OCI-LY3 (cell line): ENCODE measurements at regions not wholly inside any gene's neighbourhood (a gene's known extent, or its start where the extent isn't known, plus 50 kb on each side); places are given as distances from the start of the nearest gene placed in this dataset.

ENCODE experiments used
- H2AFZ ChIP-seq: fragments of 200-600, 300-600 bp; shearing (Covaris generic); 2 replicates; pipeline ENCODE4 v1.6.0; 2014; ENCODE audit warnings: antibody characterized with exemption, low read depth, low read length
- H3K27ac ChIP-seq: fragments of 200-600, 300-600 bp; sonication (generic); 2 replicates; pipeline ENCODE4 v1.5.1; 2014; ENCODE audit warnings: mild to moderate bottlenecking, low read length, moderate library complexity, mixed read lengths
- H3K27me3 ChIP-seq: fragments of 200-600, 300-600 bp; sonication (generic); 2 replicates; pipeline ENCODE4 v1.6.1; 2014; ENCODE audit warnings: low read depth, low read length, mixed read lengths
- H3K36me3 ChIP-seq: fragments of 200-600, 300-600 bp; sonication (generic); replicated peaks from 2 replicates; pipeline ENCODE3; 2014; ENCODE audit warnings: low read depth, low read length, mixed read lengths
- H3K4me1 ChIP-seq: fragments of 300-600, 200-600 bp; sonication (generic); 2 replicates; pipeline ENCODE4 v1.6.1; 2014; ENCODE audit warnings: low read length, mixed read lengths
- H3K4me2 ChIP-seq: fragments of 200-600, 300-600 bp; sonication (generic); 2 replicates; pipeline ENCODE4 v1.6.1; 2014; ENCODE audit warnings: low read length, mixed read lengths
- H3K4me3 ChIP-seq: fragments of 300-600, 200-600 bp; sonication (generic); 2 replicates; pipeline ENCODE4 v1.5.1; 2014; ENCODE audit warnings: antibody characterized with exemption, mild to moderate bottlenecking, low read length, moderate library complexity
- H3K79me2 ChIP-seq: fragments of 300-600, 200-600 bp; shearing (Covaris generic); 2 replicates; pipeline ENCODE4 v1.6.1; 2014; ENCODE audit warnings: mild to moderate bottlenecking, low read length, mixed read lengths
- H3K9ac ChIP-seq: fragments of 300-600, 200-600 bp; shearing (Covaris generic); 2 replicates; pipeline ENCODE4 v1.6.0; 2014; ENCODE audit warnings: mild to moderate bottlenecking, low read length, moderate library complexity
- H3K9me3 ChIP-seq: fragments of 200-600, 300-600 bp; shearing (Covaris generic); 2 replicates; pipeline ENCODE4 v1.6.1; 2014; ENCODE audit warnings: low read length, mixed read lengths; ENCODE audit not compliant: insufficient read depth
- H4K20me1 ChIP-seq: fragments of 200-600, 300-600 bp; sonication (generic); 2 replicates; pipeline ENCODE4 v1.6.1; 2016; ENCODE audit warnings: low read length, mixed read lengths; ENCODE audit not compliant: insufficient read depth
- CTCF ChIP-seq: fragments of 200-600, 300-600 bp; sonication (generic); IDR thresholded peaks from 2 replicates; pipeline ENCODE4 v1.5.1; 2014; ENCODE audit warnings: antibody characterized with exemption, low read length, low read depth
- EZH2phosphoT487 ChIP-seq: fragments of 200-600 bp; shearing (Covaris generic); IDR thresholded peaks from 2 replicates; pipeline ENCODE4 v1.6.1; 2018; ENCODE audit warnings: antibody characterized with exemption, mixed run types, low read depth

- 0 out of 2 replicates have a peak, but pooled peaks cover 3% of the 10 kb centered on the region for H3K9me3 ChIP-seq
- H3K4me3 ChIP-seq, result no peak overlapping the region
- no peaks in the 10 kb centered on the region for H3K79me2 ChIP-seq
- H3K9ac ChIP-seq, result no peak overlapping the region
- H2AFZ ChIP-seq, result no peak overlapping the region
- no peak overlapping the region for H3K27ac ChIP-seq
- no peaks in the 10 kb centered on the region for H4K20me1 ChIP-seq
- no peak for TF ChIP-seq EZH2phosphoT487
- no peak for TF ChIP-seq CTCF
- no peaks in the 10 kb centered on the region for H3K36me3 ChIP-seq
- no peaks in the 10 kb centered on the region for H3K27me3 ChIP-seq
- H3K4me1 ChIP-seq, result peaks cover 17% of the 10 kb centered on the region
- no peak overlapping the region for H3K4me2 ChIP-seq
These were observed 130.2 kb upstream of the ACVR2A start for GRCh38 chr2:147714582-147714981.

GRCh38 chr2:147713349-147713748, 131.5 kb upstream of the ACVR2A start:
- no peak overlapping the region for H3K9ac ChIP-seq
- peaks cover 17% of the 10 kb centered on the region for H3K4me1 ChIP-seq
- H3K9me3 ChIP-seq, result 0 out of 2 replicates have a peak, but pooled peaks cover 3% of the 10 kb centered on the region
- no peak overlapping the region for H3K27ac ChIP-seq
- no peak overlapping the region for H3K4me2 ChIP-seq
- no peak overlapping the region for H2AFZ ChIP-seq
- no peak for TF ChIP-seq EZH2phosphoT487
- no peak for TF ChIP-seq CTCF
- no peaks in the 10 kb centered on the region for H3K36me3 ChIP-seq
- H3K27me3 ChIP-seq, result no peaks in the 10 kb centered on the region
- no peak overlapping the region for H3K4me3 ChIP-seq
- no peaks in the 10 kb centered on the region for H3K79me2 ChIP-seq
- H4K20me1 ChIP-seq, result no peaks in the 10 kb centered on the region

GRCh38 chr2:147712051-147712450, 132.8 kb upstream of the ACVR2A start:
- no peak for TF ChIP-seq EZH2phosphoT487
- no peak for TF ChIP-seq CTCF
- Histone ChIP-seq H2AFZ (no peak overlapping the region), H3K4me2 (no peak overlapping the region), H3K27me3 (no peaks in the 10 kb centered on the region), H3K9me3 (0 out of 2 replicates have a peak, but pooled peaks cover 3% of the 10 kb centered on the region), H3K27ac (no peak overlapping the region), H3K9ac (no peak overlapping the region), H3K36me3 (no peaks in the 10 kb centered on the region), H3K4me1 (peaks cover 17% of the 10 kb centered on the region), H3K4me3 (no peak overlapping the region), H3K79me2 (no peaks in the 10 kb centered on the region), H4K20me1 (no peaks in the 10 kb centered on the region)

GRCh38 chr2:147711031-147711430, 133.8 kb upstream of the ACVR2A start:
- Histone ChIP-seq H3K27ac (no peak overlapping the region), H3K4me2 (no peak overlapping the region), H3K9me3 (0 out of 2 replicates have a peak, but pooled peaks cover 3% of the 10 kb centered on the region), H3K4me3 (no peak overlapping the region), H3K9ac (no peak overlapping the region), H2AFZ (no peak overlapping the region), H3K4me1 (peaks cover 13% of the 10 kb centered on the region), H3K79me2 (no peaks in the 10 kb centered on the region), H3K36me3 (no peaks in the 10 kb centered on the region), H3K27me3 (no peaks in the 10 kb centered on the region), H4K20me1 (no peaks in the 10 kb centered on the region)
- TF ChIP-seq CTCF, result no peak
- no peak for TF ChIP-seq EZH2phosphoT487
